NCI-H69 (cell line): ENCODE measurements at regions not wholly inside any gene's neighbourhood (a gene's known extent, or its start where the extent isn't known, plus 50 kb on each side); places are given as distances from the start of the nearest gene placed in this dataset.

Experiments
- DNase-seq: peaks from one replicate; lab custom pipeline; 2025; lab: John Stamatoyannopoulos, UW

- DNase-seq: no peak
These were observed 113.9 kb upstream of the IMMP2L start for GRCh38 chr7:111676167-111676566.

- DNase-seq: no peak
These were observed 110.6 kb upstream of the IMMP2L start for GRCh38 chr7:111672901-111673300.

GRCh38 chr7:111671927-111672326 is 109.6 kb upstream of the IMMP2L start:
- no peak for DNase-seq

- no peak for DNase-seq
These were observed 106.4 kb upstream of the IMMP2L start for GRCh38 chr7:111668711-111669110.

GRCh38 chr7:111667488-111667887 is 105.2 kb upstream of the IMMP2L start:
- DNase-seq: no peak

GRCh38 chr7:111666260-111666659 is 104.0 kb upstream of the IMMP2L start:
- DNase-seq: no peak

GRCh38 chr7:111663771-111664170 is 101.5 kb upstream of the IMMP2L start:
- DNase-seq: no peak

GRCh38 chr7:111662386-111662785 is 100.1 kb upstream of the IMMP2L start:
- no peak for DNase-seq

GRCh38 chr7:111660478-111660877 is 98.2 kb upstream of the IMMP2L start:
- DNase-seq: no peak

GRCh38 chr7:111658546-111658945 is 96.3 kb upstream of the IMMP2L start:
- DNase-seq: no peak

- DNase-seq: no peak
These were observed 94.7 kb upstream of the IMMP2L start for GRCh38 chr7:111657018-111657417.

GRCh38 chr7:111654343-111654742 is 92.1 kb upstream of the IMMP2L start:
- peak; percentile 14 for DNase-seq

- DNase-seq: no peak
These were observed 91.6 kb upstream of the IMMP2L start for GRCh38 chr7:111653846-111654245.

- peak; percentile 63 for DNase-seq
These were observed 88.2 kb upstream of the IMMP2L start for GRCh38 chr7:111650456-111650999.

- no peak for DNase-seq
These were observed 85.6 kb upstream of the IMMP2L start for GRCh38 chr7:111647881-111648280.

- DNase-seq: peak; percentile 24
These were observed 82.3 kb upstream of the IMMP2L start for GRCh38 chr7:111644595-111644994.

GRCh38 chr7:111642373-111642772 is 80.1 kb upstream of the IMMP2L start:
- DNase-seq: no peak

- no peak for DNase-seq
These were observed 78.1 kb upstream of the IMMP2L start for GRCh38 chr7:111640416-111640815.

GRCh38 chr7:111639934-111640333 is 77.6 kb upstream of the IMMP2L start:
- DNase-seq: no peak

GRCh38 chr7:111638078-111638477 is 75.8 kb upstream of the IMMP2L start:
- no peak for DNase-seq

- DNase-seq: no peak
These were observed 71.6 kb upstream of the IMMP2L start for GRCh38 chr7:111633878-111634277.

GRCh38 chr7:111630862-111631261 is 68.6 kb upstream of the IMMP2L start:
- no peak for DNase-seq

GRCh38 chr7:111622084-111622483 is 59.8 kb upstream of the IMMP2L start:
- no peak for DNase-seq
